T-cell (primary cell): ENCODE measurements at regions not wholly inside any gene's neighbourhood (a gene's known extent, or its start where the extent isn't known, plus 50 kb on each side); places are given as distances from the start of the nearest gene placed in this dataset.

ENCODE experiments used
- ATAC-seq, 4 experiments: fragments of 200-7000 bp in 3 of 4; fragments of 150-1000 bp in 1 of 4; cut with Tn5 transposase; replicated peaks in 1 of 4; 1 replicate in 3 of 4; 2 replicates in 1 of 4; pipeline ENCODE4 v1.10.0; 2021; ENCODE audit warnings: moderate library complexity in 3 of 4, mild to moderate bottlenecking in 2 of 4, moderate number of reproducible peaks in 1 of 4
- CTCF ChIA-PET, 2 donors: fragments of 300-600 bp; sonication (Branson Sonifier 250); formaldehyde crosslinking; loops; one replicate each; lab custom pipeline; 2022; ENCODE audit warnings: antibody characterized with exemption in 2 of 2; lab: Charles Lee
- POLR2A ChIA-PET, 2 donors: fragments of 300-600 bp; sonication (Branson Sonifier 250); formaldehyde crosslinking; loops; one replicate each; lab custom pipeline; 2022; ENCODE audit warnings: antibody characterized with exemption in 2 of 2; lab: Charles Lee
- DNase-seq, 35 experiments: peaks; one replicate each; pipeline versions ENCODE4 v3.0.0 to v3.0.0-alpha.2; 2013 to 2023
- H3K27ac ChIP-seq: one replicate; pipeline ENCODE4 v1.5.1; 2013; ENCODE audit warnings: low read length
- H3K27me3 ChIP-seq, 2 experiments: replicated peaks in 1 of 2; 1 replicate in 1 of 2; 2 replicates in 1 of 2; pipeline versions ENCODE4 v1.6.1 to v1.7.0; 2013; ENCODE audit warnings: low read length in 1 of 2, mixed read lengths in 1 of 2; ENCODE audit not compliant: control insufficient read depth in 2 of 2, insufficient read depth in 2 of 2; ENCODE audit errors: extremely low read depth in 1 of 2
- H3K36me3 ChIP-seq, 2 donors: 1 replicate in 1 of 2; 2 replicates in 1 of 2; pipeline versions ENCODE4 v1.6.1 to v1.7.0; 2013; ENCODE audit warnings: low read length in 1 of 2; ENCODE audit not compliant: control insufficient read depth in 2 of 2, insufficient read depth in 1 of 2; ENCODE audit errors: extremely low read depth in 1 of 2
- H3K4me1 ChIP-seq, 2 experiments: 1 replicate in 1 of 2; 2 replicates in 1 of 2; pipeline versions ENCODE4 v1.6.1 to v1.7.0; 2013; ENCODE audit warnings: low read length in 2 of 2, mixed read lengths in 1 of 2; ENCODE audit not compliant: insufficient read depth in 2 of 2, control insufficient read depth in 1 of 2; ENCODE audit errors: extremely low read depth in 1 of 2
- H3K4me3 ChIP-seq, 2 donors: 1 replicate in 1 of 2; 2 replicates in 1 of 2; pipeline versions ENCODE4 v1.5.1 to v1.7.0; 2013; ENCODE audit warnings: mild to moderate bottlenecking in 2 of 2, low read length in 1 of 2, moderate library complexity in 1 of 2; ENCODE audit not compliant: control insufficient read depth in 1 of 2; ENCODE audit errors: extremely low read depth in 1 of 2
- H3K9me3 ChIP-seq: 2 replicates; pipeline ENCODE4 v1.7.0; 2013
- H3K27ac Mint-ChIP-seq, 2 donors: one replicate each; pipeline ENCODE4 v1.8.0; 2020 to 2021; ENCODE audit warnings: mild to moderate bottlenecking in 2 of 2, mixed read lengths in 2 of 2
- H3K27me3 Mint-ChIP-seq, 2 donors: one replicate each; pipeline ENCODE4 v1.8.0; 2021 to 2022; ENCODE audit warnings: mixed read lengths in 2 of 2
- H3K36me3 Mint-ChIP-seq: one replicate; pipeline ENCODE4 v1.8.0; 2021; ENCODE audit warnings: mixed read lengths
- H3K4me1 Mint-ChIP-seq, 3 donors: one replicate each; pipeline ENCODE4 v1.8.0; 2020 to 2022; ENCODE audit warnings: mixed read lengths in 3 of 3, mild to moderate bottlenecking in 1 of 3
- H3K4me3 Mint-ChIP-seq, 3 donors: one replicate each; pipeline ENCODE4 v1.8.0; 2020 to 2022; ENCODE audit warnings: mild to moderate bottlenecking in 3 of 3, mixed read lengths in 3 of 3, moderate library complexity in 3 of 3
- H3K9me3 Mint-ChIP-seq, 3 donors: one replicate each; pipeline ENCODE4 v1.8.0; 2020 to 2022; ENCODE audit warnings: mixed read lengths in 3 of 3
- WGBS: methylation state at CpG from one replicate; pipeline ENCODE4 v1.1.5; 2013; ENCODE audit warnings: missing lambda C conversion rate; ENCODE audit not compliant: insufficient coverage; 5-methylcytosine and 5-hydroxymethylcytosine counted together

- DNase-seq (no peak), ATAC-seq (no peak)
- ChIA-PET POLR2A (no interaction called here), CTCF (no interaction called here)
- Mint-ChIP-seq H3K9me3 (peaks cover 7 to 30% (median 18%) of the 10 kb centered on the region in 3 donors), H3K27me3 (no peaks in the 10 kb centered on the region), H3K27ac (no peak overlapping the region), H3K36me3 (no peaks in the 10 kb centered on the region), H3K4me1 (no peaks in the 10 kb centered on the region), H3K4me3 (no peak overlapping the region)
- no peak overlapping the region for H3K4me3 ChIP-seq
- H3K4me1 ChIP-seq: no peaks in the 10 kb centered on the region
- WGBS: no CpG with 5 or more reads among the region's 2 CpGs
- H3K9me3 ChIP-seq: no peaks in the 10 kb centered on the region
- no peaks in the 10 kb centered on the region for H3K27me3 ChIP-seq
- H3K36me3 ChIP-seq: no peaks in the 10 kb centered on the region
- H3K27ac ChIP-seq: no peak overlapping the region
These were observed 463.8 kb downstream of the DSC3 start for GRCh38 chr18:30578707-30579106.

- POLR2A ChIA-PET: no interaction called here
These were observed 470.3 kb downstream of the DSC3 start for GRCh38 chr18:30572214-30572613.

GRCh38 chr18:30568333-30568732, 474.2 kb downstream of the DSC3 start:
- DNase-seq: no peak
- no peak overlapping the region for H3K4me3 Mint-ChIP-seq
- ATAC-seq: no peak
- H3K9me3 Mint-ChIP-seq: peaks cover 20 to 31% (median 25%) of the 10 kb centered on the region in 3 donors
- CTCF ChIA-PET: no interaction called here
- POLR2A ChIA-PET: no interaction called here
- Histone ChIP-seq H3K4me1 (no peaks in the 10 kb centered on the region), H3K27me3 (no peaks in the 10 kb centered on the region), H3K9me3 (no peaks in the 10 kb centered on the region), H3K4me3 (no peak overlapping the region), H3K36me3 (no peaks in the 10 kb centered on the region), H3K27ac (no peak overlapping the region)
- H3K27me3 Mint-ChIP-seq: no peaks in the 10 kb centered on the region
- H3K36me3 Mint-ChIP-seq: no peaks in the 10 kb centered on the region
- WGBS: 80% methylated on average over 1 of the region's 5 CpGs
- no peaks in the 10 kb centered on the region for H3K4me1 Mint-ChIP-seq
- H3K27ac Mint-ChIP-seq: no peak overlapping the region

More at GRCh38 chr18:30572214-30572613, 470.3 kb downstream of the DSC3 start:
- Histone ChIP-seq H3K9me3 (no peaks in the 10 kb centered on the region), H3K27me3 (no peaks in the 10 kb centered on the region), H3K36me3 (no peaks in the 10 kb centered on the region), H3K27ac (no peak overlapping the region), H3K4me1 (no peaks in the 10 kb centered on the region), H3K4me3 (no peak overlapping the region)
- H3K4me1 Mint-ChIP-seq: no peaks in the 10 kb centered on the region
- H3K27ac Mint-ChIP-seq: no peak overlapping the region
- DNase-seq (no peak), ATAC-seq (no peak)
- peaks cover 20 to 30% (median 26%) of the 10 kb centered on the region in 3 donors for H3K9me3 Mint-ChIP-seq
- no peaks in the 10 kb centered on the region for H3K36me3 Mint-ChIP-seq
- no peak overlapping the region for H3K4me3 Mint-ChIP-seq
- WGBS: 60% methylated on average over 1 of the region's 2 CpGs
- H3K27me3 Mint-ChIP-seq: no peaks in the 10 kb centered on the region
- CTCF ChIA-PET: no interaction called here

- POLR2A ChIA-PET: interaction anchor here in 1 of 2 donors (0.5 kb wide), 1 partner anchor 197 kb away, joined by 5 read pairs; no protein-coding TSS in a partner anchor
- Histone ChIP-seq H3K4me1 (no peaks in the 10 kb centered on the region), H3K27me3 (no peaks in the 10 kb centered on the region), H3K9me3 (no peaks in the 10 kb centered on the region), H3K27ac (no peak overlapping the region), H3K4me3 (no peak overlapping the region), H3K36me3 (no peaks in the 10 kb centered on the region)
- Mint-ChIP-seq H3K4me1 (no peaks in the 10 kb centered on the region), H3K9me3 (peaks cover 16 to 26% (median 25%) of the 10 kb centered on the region in 3 donors), H3K4me3 (no peak overlapping the region), H3K36me3 (no peaks in the 10 kb centered on the region), H3K27me3 (no peaks in the 10 kb centered on the region), H3K27ac (no peak overlapping the region)
- CTCF ChIA-PET: no interaction called here
- no peak for ATAC-seq
- WGBS: no CpG with 5 or more reads among the region's 1 CpG
- DNase-seq: no peak
These were observed 475.7 kb downstream of the DSC3 start for GRCh38 chr18:30566877-30567276.

GRCh38 chr18:30562231-30562630, 480.3 kb downstream of the DSC3 start:
- Mint-ChIP-seq H3K27me3 (no peaks in the 10 kb centered on the region), H3K27ac (no peak overlapping the region), H3K4me1 (no peaks in the 10 kb centered on the region), H3K36me3 (no peaks in the 10 kb centered on the region), H3K9me3 (peaks cover 0 to 21% (median 13%) of the 10 kb centered on the region in 3 donors), H3K4me3 (no peak overlapping the region)
- POLR2A ChIA-PET: interaction anchor here in 1 of 2 donors (0.6 to 0.7 kb wide), 2 partner anchors 53 to 132 kb away, joined by 3 to 6 read pairs; no protein-coding TSS in a partner anchor
- Histone ChIP-seq H3K27ac (no peak overlapping the region), H3K4me1 (no peaks in the 10 kb centered on the region), H3K4me3 (no peak overlapping the region), H3K27me3 (no peaks in the 10 kb centered on the region), H3K9me3 (no peaks in the 10 kb centered on the region), H3K36me3 (no peaks in the 10 kb centered on the region)
- no peak for ATAC-seq
- CTCF ChIA-PET: no interaction called here
- DNase-seq: no peak
- no CpG with 5 or more reads among the region's 1 CpG for WGBS

GRCh38 chr18:30556112-30556511, 486.4 kb downstream of the DSC3 start:
- no peaks in the 10 kb centered on the region for H3K27me3 ChIP-seq
- no peaks in the 10 kb centered on the region for H3K4me1 Mint-ChIP-seq
- no peak overlapping the region for H3K27ac Mint-ChIP-seq
- 93% methylated on average over 6 of the region's 11 CpGs for WGBS
- H3K9me3 ChIP-seq: no peaks in the 10 kb centered on the region
- H3K4me3 Mint-ChIP-seq: no peak overlapping the region
- DNase-seq: no peak
- no peaks in the 10 kb centered on the region for H3K36me3 Mint-ChIP-seq
- H3K36me3 ChIP-seq: no peaks in the 10 kb centered on the region
- no peaks in the 10 kb centered on the region for H3K4me1 ChIP-seq
- H3K27ac ChIP-seq: no peak overlapping the region
- ChIA-PET POLR2A (no interaction called here), CTCF (interaction anchor here in 1 of 2 donors (0.6 kb wide), 1 partner anchor 191 kb away, joined by 3 read pairs; no protein-coding TSS in a partner anchor)
- H3K27me3 Mint-ChIP-seq: no peaks in the 10 kb centered on the region
- H3K9me3 Mint-ChIP-seq: peaks cover 6 to 22% (median 9%) of the 10 kb centered on the region in 3 donors
- no peak for ATAC-seq
- H3K4me3 ChIP-seq: no peak overlapping the region

GRCh38 chr18:30545393-30545792, 497.1 kb downstream of the DSC3 start:
- H3K27me3 Mint-ChIP-seq: no peaks in the 10 kb centered on the region
- no peak overlapping the region for H3K27ac Mint-ChIP-seq
- H3K9me3 Mint-ChIP-seq: peaks cover 0 to 18% (median 18%) of the 10 kb centered on the region in 3 donors
- H3K27ac ChIP-seq: no peak overlapping the region
- POLR2A ChIA-PET: no interaction called here
- H3K4me1 ChIP-seq: no peaks in the 10 kb centered on the region
- no peaks in the 10 kb centered on the region for H3K9me3 ChIP-seq
- no peaks in the 10 kb centered on the region for H3K27me3 ChIP-seq
- no peaks in the 10 kb centered on the region for H3K36me3 Mint-ChIP-seq
- CTCF ChIA-PET: no interaction called here
- 89% methylated on average over 2 of the region's 4 CpGs for WGBS
- DNase-seq (no peak), ATAC-seq (no peak)
- H3K4me3 ChIP-seq: no peak overlapping the region
- no peak overlapping the region for H3K4me3 Mint-ChIP-seq
- no peaks in the 10 kb centered on the region for H3K4me1 Mint-ChIP-seq
- H3K36me3 ChIP-seq: no peaks in the 10 kb centered on the region
